AML-193 (cell line): ENCODE measurements at regions not wholly inside any gene's neighbourhood (a gene's known extent, or its start where the extent isn't known, plus 50 kb on each side); places are given as distances from the start of the nearest gene placed in this dataset.

Experiments used
- DNase-seq, 2 experiments: peaks; one replicate each; lab custom pipeline; 2025; lab: John Stamatoyannopoulos, UW

DNA sequence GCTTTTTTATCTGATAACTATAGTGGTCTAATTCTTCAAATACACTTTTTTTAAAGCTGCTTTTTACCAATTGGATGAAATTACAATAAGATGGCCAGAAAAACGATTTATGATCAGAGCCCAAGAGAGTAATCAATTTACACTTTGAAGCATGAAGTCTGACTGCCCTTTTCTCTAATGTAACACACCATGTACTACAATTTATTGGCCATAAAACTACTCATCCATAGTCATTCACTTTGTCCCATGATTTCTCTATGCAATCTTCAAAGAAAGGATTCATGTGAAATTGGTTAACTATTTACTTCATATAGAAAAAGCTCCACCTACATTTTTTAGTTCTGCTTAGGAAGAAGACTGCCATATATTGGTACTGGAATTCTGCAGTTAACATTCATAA lies 73.6 kb upstream of the CAST start:
- no peak for DNase-seq

DNA sequence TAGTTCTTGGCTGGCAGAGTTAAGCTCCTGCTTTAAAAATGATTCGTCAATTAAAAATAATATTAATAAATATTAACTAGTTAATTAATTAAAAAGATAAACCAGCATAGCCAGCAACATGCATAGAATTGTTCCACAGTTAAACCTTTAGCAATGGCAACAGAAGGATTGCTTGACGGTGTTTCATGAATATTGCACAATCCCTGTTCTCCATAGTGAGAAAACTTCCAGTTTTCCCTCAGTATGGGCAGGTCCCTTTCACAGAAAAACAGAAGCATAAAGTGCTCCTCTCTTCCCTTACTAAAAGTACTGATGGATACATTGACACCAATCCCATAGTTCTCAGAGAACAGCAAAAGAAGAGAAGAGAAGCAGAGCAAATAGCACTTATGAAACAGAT lies 71.4 kb upstream of the CAST start:
- no peak for DNase-seq

GRCh38 chr5:96595300-96596090 lies 66.7 kb upstream of the CAST start:
- peak; percentile 46 to 53 for DNase-seq

- no peak for DNase-seq
These were observed 64.6 kb upstream of the CAST start for GRCh38 chr5:96597438-96598020.

DNA sequence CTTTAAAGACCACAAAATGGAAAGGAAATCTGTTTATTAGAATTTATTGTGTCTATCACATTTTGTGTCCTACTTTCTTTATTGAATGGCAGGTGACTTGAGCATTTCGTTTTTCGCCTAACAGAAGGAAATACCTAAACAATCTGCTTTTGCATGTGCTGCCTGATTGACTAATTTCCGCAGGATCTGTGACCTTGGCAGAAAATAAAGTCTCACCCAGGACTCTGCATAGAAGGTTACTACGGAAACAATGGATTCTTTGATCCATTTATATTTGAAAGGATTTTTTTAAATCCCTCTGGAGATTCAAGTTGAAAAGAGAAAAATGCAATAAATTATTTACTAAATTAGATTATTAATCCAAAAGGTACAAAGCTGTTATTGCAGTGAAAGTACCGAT lies 61.0 kb upstream of the CAST start:
- DNase-seq = no peak

DNA sequence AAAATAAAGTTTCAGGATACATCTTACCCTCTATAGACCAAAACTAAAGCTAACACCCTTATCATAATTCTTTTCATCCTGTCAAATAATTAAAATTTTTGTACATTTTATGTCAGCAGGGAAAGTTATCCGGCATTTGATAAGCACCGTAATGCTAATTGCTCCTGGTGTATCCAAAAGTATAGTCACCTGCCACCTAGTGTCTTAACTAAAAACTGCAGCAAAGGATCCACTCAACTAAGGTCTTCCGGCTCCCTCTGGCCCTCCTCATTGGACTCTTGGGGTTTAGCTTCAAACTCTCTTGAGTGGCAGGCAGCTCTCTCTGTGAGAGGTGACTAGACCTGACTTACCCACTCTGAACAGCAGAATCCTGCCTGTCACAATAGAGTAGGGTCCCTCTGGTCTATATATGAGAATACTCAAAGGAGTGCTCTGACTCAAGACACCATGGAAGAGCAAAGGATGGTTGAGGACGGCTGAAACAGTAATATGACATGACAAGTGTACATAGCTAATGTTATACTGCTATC lies 60.4 kb upstream of the CAST start:
- peak; percentile 59 to 62 for DNase-seq

GRCh38 chr5:96602776-96603175 lies 59.4 kb upstream of the CAST start:
- DNase-seq = no peak

DNA sequence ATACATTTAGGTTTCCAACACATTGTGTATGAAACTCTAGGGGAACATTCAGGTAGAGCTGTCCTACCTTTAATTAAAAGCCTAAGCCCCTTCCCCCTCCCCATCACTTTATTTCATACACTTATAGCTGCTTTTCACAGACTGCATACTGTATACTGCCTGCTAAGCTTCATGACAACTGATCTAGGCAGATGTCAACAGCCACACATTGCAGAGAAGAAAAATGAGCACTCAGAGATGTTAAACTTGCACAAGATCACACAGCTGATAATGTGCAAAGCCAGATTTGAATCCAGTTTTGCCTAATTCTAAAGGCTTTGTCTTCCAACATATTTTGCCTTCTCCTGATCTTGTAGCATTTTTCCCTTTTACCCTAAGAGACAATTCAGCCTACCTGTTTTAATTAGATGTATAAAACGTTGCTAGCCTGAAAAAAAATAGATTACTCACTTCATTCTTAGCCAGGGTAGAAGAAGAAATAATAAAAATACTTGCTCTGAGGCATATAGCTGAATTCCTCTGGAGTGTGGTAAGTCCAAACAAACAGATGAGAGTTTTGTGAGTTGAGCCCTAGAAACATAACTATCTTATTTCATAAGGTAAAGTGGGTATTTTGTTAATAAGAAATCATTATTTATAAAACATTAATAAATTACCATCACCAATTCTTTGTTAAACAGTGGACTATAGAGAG lies 56.9 kb upstream of the CAST start:
- DNase-seq = no peak

DNA sequence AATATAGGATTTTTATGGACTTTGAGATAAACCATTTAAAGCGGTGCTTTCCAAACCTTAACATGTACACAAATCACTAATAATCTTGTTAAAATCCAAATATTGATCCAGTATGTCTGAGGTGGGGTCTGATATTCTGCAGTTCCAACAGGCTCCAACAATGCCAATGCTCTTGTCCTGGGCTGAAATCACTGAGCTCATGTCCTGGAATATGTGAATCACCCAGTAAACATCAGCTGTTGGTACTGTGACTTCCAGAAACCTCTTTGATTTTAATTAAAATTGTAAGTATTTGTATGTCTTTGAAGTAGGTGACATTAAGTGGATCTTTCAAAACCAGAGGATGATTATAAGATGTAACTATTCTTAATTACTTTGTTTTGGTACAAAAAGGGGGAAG lies 52.8 kb upstream of the CAST start:
- no peak for DNase-seq

GRCh38 chr5:96610747-96611146 lies 51.4 kb upstream of the CAST start:
- no peak for DNase-seq

GRCh38 chr5:96611946-96612345 lies 50.2 kb upstream of the CAST start:
- DNase-seq = no peak
